GM23338 (cell line): ENCODE measurements at regions not wholly inside any gene's neighbourhood (a gene's known extent, or its start where the extent isn't known, plus 50 kb on each side); places are given as distances from the start of the nearest gene placed in this dataset.

ENCODE experiments used
- ATAC-seq: fragments of 200-7000 bp; cut with Tn5 transposase; 3 replicates; pipeline ENCODE4 v1.9.1; 2020
- DNase-seq: peaks from one replicate; pipeline ENCODE4 v3.0.0-alpha.2; 2015; ENCODE audit warnings: low spot score
- H2AFZ ChIP-seq: fragments of 200-600 bp; sonication (generic); 2 replicates; pipeline ENCODE4 v1.8.0; 2016; ENCODE audit warnings: antibody characterized with exemption, mild to moderate bottlenecking, moderate library complexity
- H3F3A ChIP-seq: fragments of 200-600 bp; sonication (generic); replicated peaks from 2 replicates; pipeline ENCODE4 v1.8.0; 2017; ENCODE audit warnings: antibody characterized with exemption, mixed run types, low read depth
- H3K27ac ChIP-seq: fragments of 200-600 bp; sonication (generic); 2 replicates; pipeline ENCODE4 v1.6.1; 2016; ENCODE audit warnings: low read depth
- H3K27me3 ChIP-seq: fragments of 200-600 bp; sonication (generic); 2 replicates; pipeline ENCODE4 v1.8.0; 2016; ENCODE audit warnings: mild to moderate bottlenecking, mixed run types, moderate library complexity; ENCODE audit not compliant: insufficient read depth
- H3K36me3 ChIP-seq: fragments of 200-600 bp; sonication (generic); 2 replicates; pipeline ENCODE4 v1.8.0; 2016; ENCODE audit warnings: mild to moderate bottlenecking; ENCODE audit not compliant: insufficient read depth
- H3K4me1 ChIP-seq: fragments of 200-600 bp; sonication (generic); 2 replicates; pipeline ENCODE4 v1.8.0; 2016; ENCODE audit warnings: mild to moderate bottlenecking, moderate library complexity; ENCODE audit not compliant: insufficient read depth
- H3K4me2 ChIP-seq: fragments of 200-600 bp; sonication (generic); 2 replicates; pipeline ENCODE4 v1.7.1; 2017; ENCODE audit warnings: mixed run types
- H3K4me3 ChIP-seq: fragments of 200-600 bp; sonication (generic); 2 replicates; pipeline ENCODE4 v1.6.1; 2016; ENCODE audit warnings: mixed run types
- H3K79me2 ChIP-seq: fragments of 200-600 bp; sonication (generic); replicated peaks from 2 replicates; pipeline ENCODE4 v1.8.0; 2017; ENCODE audit warnings: mild to moderate bottlenecking; ENCODE audit not compliant: insufficient read depth
- H3K9me2 ChIP-seq: fragments of 200-600 bp; sonication (generic); 2 replicates; pipeline ENCODE4 v1.8.0; 2017; ENCODE audit not compliant: insufficient read depth
- H4K20me1 ChIP-seq: fragments of 200-600 bp; sonication (generic); replicated peaks from 2 replicates; pipeline ENCODE4 v1.8.0; 2017; ENCODE audit warnings: mild to moderate bottlenecking; ENCODE audit not compliant: insufficient read depth
- H3K27ac Mint-ChIP-seq: 2 replicates; pipeline ENCODE4 v1.8.0; 2020; ENCODE audit warnings: inconsistent platforms, mild to moderate bottlenecking, moderate library complexity, mixed read lengths
- H3K27me3 Mint-ChIP-seq: 3 replicates; pipeline ENCODE4 v1.8.0; 2022; ENCODE audit warnings: low read depth, mild to moderate bottlenecking, moderate library complexity, mixed read lengths, inconsistent platforms; ENCODE audit not compliant: insufficient read depth, poor library complexity
- H3K36me3 Mint-ChIP-seq: 3 replicates; pipeline ENCODE4 v1.8.0; 2021; ENCODE audit warnings: low read depth, mild to moderate bottlenecking, inconsistent platforms, moderate library complexity, mixed read lengths
- H3K4me1 Mint-ChIP-seq: 3 replicates; pipeline ENCODE4 v1.8.0; 2020; ENCODE audit warnings: mild to moderate bottlenecking, inconsistent platforms, mixed read lengths
- H3K4me3 Mint-ChIP-seq: 3 replicates; pipeline ENCODE4 v1.8.0; 2021; ENCODE audit warnings: moderate library complexity, mild to moderate bottlenecking, inconsistent platforms, mixed read lengths
- H3K9me3 Mint-ChIP-seq: 3 replicates; pipeline ENCODE4 v1.8.0; 2020; ENCODE audit warnings: moderate library complexity, mild to moderate bottlenecking, inconsistent platforms, mixed read lengths
- CTCF ChIP-seq, 2 experiments: fragments of 200-600 bp in 1 of 2; sonication (generic) in 1 of 2; conservative IDR thresholded peaks; 2 replicates each; pipeline versions ENCODE4 v1.5.1 to v1.6.1; 2016 to 2017; ENCODE audit warnings: antibody characterized with exemption in 2 of 2, low read depth in 2 of 2, mild to moderate bottlenecking in 2 of 2, moderate library complexity in 1 of 2
- ETS1 ChIP-seq: IDR thresholded peaks from 2 replicates; pipeline ENCODE4 v1.6.1; 2016; ENCODE audit warnings: antibody characterized with exemption
- EZH2 ChIP-seq: fragments of 200-600 bp; sonication (generic); IDR thresholded peaks from one replicate; pipeline ENCODE4 v1.8.0; 2017; ENCODE audit warnings: antibody characterized with exemption, mild to moderate bottlenecking, low read depth; ENCODE audit not compliant: unreplicated experiment
- EZH2phosphoT487 ChIP-seq: fragments of 200-600 bp; sonication (generic); IDR thresholded peaks from one replicate; pipeline ENCODE4 v1.8.1; 2018; ENCODE audit warnings: antibody characterized with exemption; ENCODE audit not compliant: unreplicated experiment
- JUNB ChIP-seq: IDR thresholded peaks from one replicate; pipeline ENCODE4 v1.6.1; 2016; ENCODE audit warnings: antibody characterized with exemption; ENCODE audit not compliant: unreplicated experiment
- NANOG ChIP-seq: IDR thresholded peaks from 2 replicates; pipeline ENCODE4 v1.6.1; 2016; ENCODE audit warnings: antibody characterized with exemption, borderline replicate concordance
- POLR2AphosphoS5 ChIP-seq: IDR thresholded peaks from 2 replicates; pipeline ENCODE4 v1.6.1; 2016; ENCODE audit warnings: antibody characterized with exemption, low read depth
- REST ChIP-seq: IDR thresholded peaks from one replicate; pipeline ENCODE4 v1.6.1; 2018; ENCODE audit warnings: antibody characterized with exemption; ENCODE audit not compliant: unreplicated experiment
- ZNF114 ChIP-seq: fragments of 250-450 bp; sonication (Bioruptor Pico); IDR thresholded peaks from 2 replicates; pipeline ENCODE4 v1.5.0; 2020; ENCODE audit warnings: mild to moderate bottlenecking, moderate library complexity
- ZNF331 ChIP-seq: fragments of 250-450 bp; sonication (Bioruptor Pico); IDR thresholded peaks from 2 replicates; pipeline ENCODE4 v1.5.0; 2020; ENCODE audit warnings: low read depth, mild to moderate bottlenecking, moderate library complexity
- ZNF462 ChIP-seq: fragments of 250-450 bp; sonication (Bioruptor Pico); IDR thresholded peaks from 2 replicates; pipeline ENCODE4 v1.5.0; 2020; ENCODE audit warnings: mild to moderate bottlenecking, moderate library complexity

GRCh38 chr10:10235003-10235402 lies 782.7 kb upstream of the CELF2 start:
- H3K27me3 Mint-ChIP-seq, result no peaks in the 10 kb centered on the region
- H3K9me3 Mint-ChIP-seq, result no peaks in the 10 kb centered on the region; the same call in 1 of the 3 replicates

More at GRCh38 chr10:10235003-10235402, 782.7 kb upstream of the CELF2 start:
- Histone ChIP-seq H3K79me2 (no peaks in the 10 kb centered on the region), H3K4me2 (no peak overlapping the region), H3K4me3 (no peak overlapping the region), H2AFZ (no peak overlapping the region), H4K20me1 (no peaks in the 10 kb centered on the region), H3K9me2 (no peaks in the 10 kb centered on the region; the same call in 1 of the 2 replicates), H3K36me3 (no peaks in the 10 kb centered on the region), H3K27ac (no peak overlapping the region), H3K27me3 (no peaks in the 10 kb centered on the region), H3K4me1 (no peaks in the 10 kb centered on the region), H3F3A (no peaks in the 10 kb centered on the region)
- no peaks in the 10 kb centered on the region for H3K36me3 Mint-ChIP-seq
- no peak overlapping the region for H3K27ac Mint-ChIP-seq
- TF ChIP-seq EZH2 (no peak), ETS1 (no peak), CTCF (conservative IDR thresholded peaks at IDR 0.05; ENCODE audit: low read depth in 2 of 2) (no peak), NANOG (no peak), POLR2AphosphoS5 (no peak), ZNF331 (CRISPR knock-in tag) (no peak), ZNF114 (CRISPR knock-in tag) (no peak), REST (no peak), EZH2phosphoT487 (no peak), JUNB (no peak), ZNF462 (CRISPR knock-in tag) (no peak)
- no peak for ATAC-seq
- DNase-seq, result peak; percentile 17
- no peaks in the 10 kb centered on the region for H3K4me1 Mint-ChIP-seq
- no peak overlapping the region for H3K4me3 Mint-ChIP-seq
